ENCODE measurements at regions not wholly inside any gene's neighbourhood (a gene's known extent, or its start where the extent isn't known, plus 50 kb on each side); places are given as distances from the start of the nearest gene placed in this dataset.

- DNase-seq (ENCODE audit: low read depth), result no peak
These were observed 521.8 kb downstream of the MIAT start for GRCh38 chr22:27179161-27179560.

GRCh38 chr22:27181537-27181936 is 524.1 kb downstream of the MIAT start:
- DNase-seq (ENCODE audit: low read depth), result no peak

- no peak for DNase-seq (ENCODE audit: low read depth)
These were observed 526.1 kb downstream of the MIAT start for GRCh38 chr22:27183474-27183873.

GRCh38 chr22:27185099-27185709 is 527.8 kb downstream of the MIAT start:
- no peak for DNase-seq (ENCODE audit: low read depth)

GRCh38 chr22:27185760-27186302 is 528.4 kb downstream of the MIAT start:
- no peak for DNase-seq (ENCODE audit: low read depth)

- DNase-seq (ENCODE audit: low read depth), result no peak
These were observed 529.3 kb downstream of the MIAT start for GRCh38 chr22:27186643-27187042.

- DNase-seq (ENCODE audit: low read depth), result no peak
These were observed 534.9 kb downstream of the MIAT start for GRCh38 chr22:27192135-27192829.

GRCh38 chr22:27193215-27193614 is 535.8 kb downstream of the MIAT start:
- DNase-seq (ENCODE audit: low read depth), result no peak

GRCh38 chr22:27193636-27194035 is 536.2 kb downstream of the MIAT start:
- DNase-seq (ENCODE audit: low read depth), result no peak

GRCh38 chr22:27194096-27194748 is 536.8 kb downstream of the MIAT start:
- no peak for DNase-seq (ENCODE audit: low read depth)

GRCh38 chr22:27195094-27195493 is 537.7 kb downstream of the MIAT start:
- DNase-seq (ENCODE audit: low read depth), result no peak

GRCh38 chr22:27195494-27195893 is 538.1 kb downstream of the MIAT start:
- no peak for DNase-seq (ENCODE audit: low read depth)

- no peak for DNase-seq (ENCODE audit: low read depth)
These were observed 539.2 kb downstream of the MIAT start for GRCh38 chr22:27196606-27197005.

- DNase-seq (ENCODE audit: low read depth), result no peak
These were observed 539.7 kb downstream of the MIAT start for GRCh38 chr22:27197052-27197451.

GRCh38 chr22:27197618-27198017 is 540.2 kb downstream of the MIAT start:
- DNase-seq (ENCODE audit: low read depth), result no peak

- DNase-seq (ENCODE audit: low read depth), result no peak
These were observed 541.2 kb downstream of the MIAT start for GRCh38 chr22:27198518-27199035.

- DNase-seq (ENCODE audit: low read depth), result no peak
These were observed 542.0 kb downstream of the MIAT start for GRCh38 chr22:27199354-27199753.

GRCh38 chr22:27201276-27201675 is 543.9 kb downstream of the MIAT start:
- DNase-seq (ENCODE audit: low read depth), result no peak

GRCh38 chr22:27201741-27202140 is 544.4 kb downstream of the MIAT start:
- DNase-seq (ENCODE audit: low read depth), result no peak

GRCh38 chr22:27203276-27203660 is 545.9 kb downstream of the MIAT start:
- no peak for DNase-seq (ENCODE audit: low read depth)

GRCh38 chr22:27204280-27204679 is 546.9 kb downstream of the MIAT start:
- no peak for DNase-seq (ENCODE audit: low read depth)

GRCh38 chr22:27204817-27205216 is 547.4 kb downstream of the MIAT start:
- no peak for DNase-seq (ENCODE audit: low read depth)

All from fibroblast of the conjunctiva (primary cell).